GM23338 (cell line): ENCODE measurements at regions not wholly inside any gene's neighbourhood (a gene's known extent, or its start where the extent isn't known, plus 50 kb on each side); places are given as distances from the start of the nearest gene placed in this dataset.

Experiments used
- CTCF ChIP-seq, 2 experiments: fragments of 200-600 bp in 1 of 2; sonication (generic) in 1 of 2; conservative IDR thresholded peaks; 2 replicates each; pipeline versions ENCODE4 v1.5.1 to v1.6.1; 2016 to 2017; ENCODE audit warnings: antibody characterized with exemption in 2 of 2, low read depth in 2 of 2, mild to moderate bottlenecking in 2 of 2, moderate library complexity in 1 of 2
- EZH2 ChIP-seq: fragments of 200-600 bp; sonication (generic); IDR thresholded peaks from one replicate; pipeline ENCODE4 v1.8.0; 2017; ENCODE audit warnings: antibody characterized with exemption, mild to moderate bottlenecking, low read depth; ENCODE audit not compliant: unreplicated experiment
- JUNB ChIP-seq: IDR thresholded peaks from one replicate; pipeline ENCODE4 v1.6.1; 2016; ENCODE audit warnings: antibody characterized with exemption; ENCODE audit not compliant: unreplicated experiment
- NANOG ChIP-seq: IDR thresholded peaks from 2 replicates; pipeline ENCODE4 v1.6.1; 2016; ENCODE audit warnings: antibody characterized with exemption, borderline replicate concordance
- POLR2AphosphoS5 ChIP-seq: IDR thresholded peaks from 2 replicates; pipeline ENCODE4 v1.6.1; 2016; ENCODE audit warnings: antibody characterized with exemption, low read depth
- REST ChIP-seq: IDR thresholded peaks from one replicate; pipeline ENCODE4 v1.6.1; 2018; ENCODE audit warnings: antibody characterized with exemption; ENCODE audit not compliant: unreplicated experiment
- STAT1 ChIP-seq: IDR thresholded peaks from one replicate; pipeline ENCODE4 v1.6.1; 2016; ENCODE audit warnings: antibody characterized with exemption; ENCODE audit not compliant: unreplicated experiment
- ZNF462 ChIP-seq: fragments of 250-450 bp; sonication (Bioruptor Pico); IDR thresholded peaks from 2 replicates; pipeline ENCODE4 v1.5.0; 2020; ENCODE audit warnings: mild to moderate bottlenecking, moderate library complexity

GRCh38 chr4:187362937-187363857 is 632.4 kb upstream of the ZFP42 start (continued):
- no peak for TF ChIP-seq ZNF462 (CRISPR knock-in tag)
- no peak for TF ChIP-seq STAT1
- no peak for TF ChIP-seq NANOG
- no peak for TF ChIP-seq JUNB
- no peak for TF ChIP-seq POLR2AphosphoS5
- no peak for TF ChIP-seq CTCF (conservative IDR thresholded peaks at IDR 0.05; ENCODE audit: low read depth in 2 of 2)
- TF ChIP-seq EZH2, result no peak
- no peak for TF ChIP-seq REST
